ENCODE measurements at regions not wholly inside any gene's neighbourhood (a gene's known extent, or its start where the extent isn't known, plus 50 kb on each side); places are given as distances from the start of the nearest gene placed in this dataset.
A peak's percentile ranks its signal among the peaks of the same experiment; 100 is the strongest.

- peak; percentile 25 for DNase-seq
Observed at GRCh38 chr10:78278058-78278404, 244.4 kb downstream of the RPS24 start.

- no peak for DNase-seq
Observed at GRCh38 chr10:78279756-78280155, 246.1 kb downstream of the RPS24 start.

GRCh38 chr10:78280604-78281003 is 246.9 kb downstream of the RPS24 start:
- DNase-seq, result no peak

- DNase-seq, result no peak
Observed at GRCh38 chr10:78281627-78282026, 248.0 kb downstream of the RPS24 start.

GRCh38 chr10:78283069-78283682 is 249.5 kb downstream of the RPS24 start:
- DNase-seq, result no peak

- DNase-seq, result no peak
Observed at GRCh38 chr10:78284381-78284780, 250.7 kb downstream of the RPS24 start.

GRCh38 chr10:78285226-78285625 is 251.6 kb downstream of the RPS24 start:
- DNase-seq, result no peak

GRCh38 chr10:78286186-78286585 is 252.5 kb downstream of the RPS24 start:
- DNase-seq, result no peak

GRCh38 chr10:78286668-78287067 is 253.0 kb downstream of the RPS24 start:
- no peak for DNase-seq

- no peak for DNase-seq
Observed at GRCh38 chr10:78287618-78288017, 254.0 kb downstream of the RPS24 start.

- DNase-seq, result no peak
Observed at GRCh38 chr10:78288663-78289062, 255.0 kb downstream of the RPS24 start.

- DNase-seq, result no peak
Observed at GRCh38 chr10:78290131-78290750, 256.6 kb downstream of the RPS24 start.

GRCh38 chr10:78291722-78292121 is 258.1 kb downstream of the RPS24 start:
- no peak for DNase-seq

- DNase-seq, result no peak
Observed at GRCh38 chr10:78292250-78292981, 258.8 kb downstream of the RPS24 start.

GRCh38 chr10:78292982-78293865 is 259.6 kb downstream of the RPS24 start:
- no peak for DNase-seq

GRCh38 chr10:78295242-78295641 is 261.6 kb downstream of the RPS24 start:
- DNase-seq, result no peak

GRCh38 chr10:78296785-78297184 is 263.1 kb downstream of the RPS24 start:
- no peak for DNase-seq

- DNase-seq, result no peak
Observed at GRCh38 chr10:78297997-78298396, 264.3 kb downstream of the RPS24 start.

- no peak for DNase-seq
Observed at GRCh38 chr10:78298835-78299234, 265.2 kb downstream of the RPS24 start.

GRCh38 chr10:78299851-78300468 is 266.3 kb downstream of the RPS24 start:
- DNase-seq, result no peak

- no peak for DNase-seq
Observed at GRCh38 chr10:78300526-78300925, 266.9 kb downstream of the RPS24 start.

- no peak for DNase-seq
Observed at GRCh38 chr10:78301481-78301880, 267.8 kb downstream of the RPS24 start.

All from amniotic stem cell (primary cell).